GM18520 (cell line): ENCODE measurements at regions not wholly inside any gene's neighbourhood (a gene's known extent, or its start where the extent isn't known, plus 50 kb on each side); places are given as distances from the start of the nearest gene placed in this dataset.

Experiments
- ATAC-seq: cut with Tn5 transposase; IDR thresholded peaks from one replicate; pipeline ENCODE4 v1.9.1; 2021; ENCODE audit not compliant: unreplicated experiment

GRCh38 chr3:66165660-66166059 lies 55.1 kb upstream of the SLC25A26 start:
- ATAC-seq, result no peak

GRCh38 chr3:66164155-66164554 lies 56.6 kb upstream of the SLC25A26 start:
- no peak for ATAC-seq

GRCh38 chr3:66163222-66163621 lies 57.6 kb upstream of the SLC25A26 start:
- ATAC-seq, result no peak

GRCh38 chr3:66162766-66163165 lies 58.0 kb upstream of the SLC25A26 start:
- no peak for ATAC-seq

- no peak for ATAC-seq
These were observed 61.7 kb upstream of the SLC25A26 start for GRCh38 chr3:66158933-66159683.

- no peak for ATAC-seq
These were observed 66.3 kb upstream of the SLC25A26 start for GRCh38 chr3:66154444-66154861.

GRCh38 chr3:66153481-66154443 lies 67.0 kb upstream of the SLC25A26 start:
- ATAC-seq, result no peak

- ATAC-seq, result no peak
These were observed 68.5 kb upstream of the SLC25A26 start for GRCh38 chr3:66152336-66152735.

- ATAC-seq, result no peak
These were observed 69.8 kb upstream of the SLC25A26 start for GRCh38 chr3:66150977-66151376.

- ATAC-seq, result no peak
These were observed 71.5 kb upstream of the SLC25A26 start for GRCh38 chr3:66149269-66149668.

GRCh38 chr3:66145408-66145733 lies 75.4 kb upstream of the SLC25A26 start:
- no peak for ATAC-seq

- no peak for ATAC-seq
These were observed 76.0 kb upstream of the SLC25A26 start for GRCh38 chr3:66144568-66145407.

- ATAC-seq, result no peak
These were observed 78.7 kb upstream of the SLC25A26 start for GRCh38 chr3:66142079-66142478.

GRCh38 chr3:66140743-66141372 lies 79.9 kb upstream of the SLC25A26 start:
- peak; percentile 69 for ATAC-seq

GRCh38 chr3:66140106-66140505 lies 80.7 kb upstream of the SLC25A26 start:
- no peak for ATAC-seq

- no peak for ATAC-seq
These were observed 81.4 kb upstream of the SLC25A26 start for GRCh38 chr3:66139415-66139814.

GRCh38 chr3:66138336-66139313 lies 82.2 kb upstream of the SLC25A26 start:
- no peak for ATAC-seq

- no peak for ATAC-seq
These were observed 84.2 kb upstream of the SLC25A26 start for GRCh38 chr3:66136597-66136996.

GRCh38 chr3:66133853-66134445 lies 86.9 kb upstream of the SLC25A26 start:
- no peak for ATAC-seq
